Activated CD4-positive, alpha-beta memory T cell treated with anti-CD3 and anti-CD28 coated beads, Interleukin-2, amount 10 ng/mL, durations not matched to agents 7 days and 5 days (primary cell): ENCODE measurements at regions not wholly inside any gene's neighbourhood (a gene's known extent, or its start where the extent isn't known, plus 50 kb on each side); places are given as distances from the start of the nearest gene placed in this dataset.
"Not testable (repeated sequence)": the region's sequence is repeated elsewhere in the genome, so short reads cannot be mapped to it uniquely, and the experiment has no call there.

Source experiments
- CTCF ChIA-PET: fragments of 350-600 bp; sonication (Branson Sonifier 250); formaldehyde crosslinking; loops from one replicate; lab custom pipeline; 2021; ENCODE audit warnings: antibody characterized with exemption, inconsistent platforms; lab: Charles Lee
- POLR2A ChIA-PET: fragments of 350-600 bp; sonication (Branson Sonifier 250); formaldehyde crosslinking; loops from one replicate; lab custom pipeline; 2021; ENCODE audit warnings: antibody characterized with exemption; lab: Charles Lee
- DNase-seq: peaks from one replicate; pipeline ENCODE4 v3.0.0-alpha.2; 2020
- H3K27ac Mint-ChIP-seq: one replicate; pipeline ENCODE4 v1.8.0; 2021; ENCODE audit warnings: mild to moderate bottlenecking, mixed read lengths
- H3K27me3 Mint-ChIP-seq: one replicate; pipeline ENCODE4 v1.8.0; 2021; ENCODE audit warnings: mixed read lengths
- H3K36me3 Mint-ChIP-seq: one replicate; pipeline ENCODE4 v1.8.0; 2021; ENCODE audit warnings: low read depth, mixed read lengths
- H3K4me1 Mint-ChIP-seq: one replicate; pipeline ENCODE4 v1.8.0; 2021; ENCODE audit warnings: mixed read lengths
- H3K4me3 Mint-ChIP-seq: one replicate; pipeline ENCODE4 v1.8.0; 2021; ENCODE audit warnings: mild to moderate bottlenecking, mixed read lengths
- H3K9me3 Mint-ChIP-seq: one replicate; pipeline ENCODE4 v1.8.0; 2021; ENCODE audit warnings: mixed read lengths

DNA sequence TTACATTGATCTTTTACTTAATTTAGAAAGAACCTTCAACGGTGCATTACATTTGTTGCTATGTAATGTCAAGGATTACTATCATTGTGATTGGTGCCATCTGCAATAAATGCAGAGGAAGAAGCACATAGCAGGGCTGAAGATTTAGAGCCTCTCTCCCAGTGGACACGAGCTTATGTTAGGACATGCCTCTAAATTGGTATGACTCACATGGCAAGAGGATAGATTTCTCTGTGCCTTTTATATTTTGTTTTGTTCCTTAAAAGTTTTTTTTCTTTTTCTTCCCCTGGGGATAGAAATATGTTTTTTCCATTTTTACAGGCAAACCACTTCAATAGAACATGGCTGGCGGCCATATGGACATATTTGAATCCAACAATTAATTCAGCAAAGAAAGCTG is 205.0 kb upstream of the HAND2 start:
- Mint-ChIP-seq H3K27me3 (no peaks in the 10 kb centered on the region), H3K27ac (no peak overlapping the region)
- CTCF ChIA-PET: no interaction called here

GRCh38 chr4:173731257-173731656 is 201.2 kb upstream of the HAND2 start:
- ChIA-PET POLR2A (no interaction called here), CTCF (no interaction called here)
- Mint-ChIP-seq H3K36me3 (no peaks in the 10 kb centered on the region), H3K4me3 (no peak overlapping the region), H3K27ac (no peak overlapping the region), H3K27me3 (no peaks in the 10 kb centered on the region), H3K9me3 (peaks cover 4% of the 10 kb centered on the region), H3K4me1 (no peaks in the 10 kb centered on the region)
- DNase-seq: no peak

More for the DNA sequence above, 205.0 kb upstream of the HAND2 start:
- DNase-seq: no peak
- no peaks in the 10 kb centered on the region for H3K9me3 Mint-ChIP-seq
- POLR2A ChIA-PET: no interaction called here
- no peaks in the 10 kb centered on the region for H3K4me1 Mint-ChIP-seq
- H3K36me3 Mint-ChIP-seq: no peaks in the 10 kb centered on the region
- H3K4me3 Mint-ChIP-seq: no peak overlapping the region

- H3K4me1 Mint-ChIP-seq: no peaks in the 10 kb centered on the region
- no peak overlapping the region for H3K27ac Mint-ChIP-seq
- peaks cover under 1% of the 10 kb centered on the region for H3K9me3 Mint-ChIP-seq
- ChIA-PET POLR2A (no interaction called here), CTCF (no interaction called here)
- DNase-seq: no peak
- no peaks in the 10 kb centered on the region for H3K27me3 Mint-ChIP-seq
- no peak overlapping the region for H3K4me3 Mint-ChIP-seq
- no peaks in the 10 kb centered on the region for H3K36me3 Mint-ChIP-seq
These were observed 192.0 kb upstream of the HAND2 start for GRCh38 chr4:173722075-173722474.

DNA sequence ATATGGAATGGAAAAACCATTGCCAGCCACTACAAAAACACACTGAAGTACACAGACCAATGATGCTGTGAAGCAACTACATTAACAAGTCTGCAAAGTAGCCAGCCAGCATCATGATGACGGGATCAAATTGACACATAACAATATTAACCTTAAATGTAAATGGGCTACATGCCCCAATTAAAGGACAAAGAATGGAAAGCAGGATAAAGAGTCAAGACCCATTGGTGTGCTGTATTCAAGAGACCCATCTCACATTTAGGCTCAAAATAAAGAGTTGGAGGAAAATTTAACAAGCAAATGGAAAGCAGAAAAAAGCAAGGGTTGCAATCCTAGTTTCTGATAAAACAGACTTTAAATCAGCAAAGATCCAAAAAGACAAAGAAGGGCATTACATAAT is 188.5 kb upstream of the HAND2 start:
- H3K27me3 Mint-ChIP-seq, H3K27ac Mint-ChIP-seq, DNase-seq, H3K9me3 Mint-ChIP-seq, H3K36me3 Mint-ChIP-seq, H3K4me1 Mint-ChIP-seq, CTCF ChIA-PET, POLR2A ChIA-PET, H3K4me3 Mint-ChIP-seq: not testable (repeated sequence)

GRCh38 chr4:173717581-173717980 is 187.6 kb upstream of the HAND2 start:
- Mint-ChIP-seq H3K4me1 (no peaks in the 10 kb centered on the region), H3K27ac (no peak overlapping the region), H3K36me3 (no peaks in the 10 kb centered on the region), H3K27me3 (no peaks in the 10 kb centered on the region), H3K9me3 (peaks cover 2% of the 10 kb centered on the region), H3K4me3 (no peak overlapping the region)
- CTCF ChIA-PET: no interaction called here
- no peak for DNase-seq
- POLR2A ChIA-PET: no interaction called here

- POLR2A ChIA-PET: no interaction called here
- CTCF ChIA-PET: no interaction called here
- no peaks in the 10 kb centered on the region for H3K36me3 Mint-ChIP-seq
These were observed 184.4 kb upstream of the HAND2 start for GRCh38 chr4:173714456-173714855.

DNA sequence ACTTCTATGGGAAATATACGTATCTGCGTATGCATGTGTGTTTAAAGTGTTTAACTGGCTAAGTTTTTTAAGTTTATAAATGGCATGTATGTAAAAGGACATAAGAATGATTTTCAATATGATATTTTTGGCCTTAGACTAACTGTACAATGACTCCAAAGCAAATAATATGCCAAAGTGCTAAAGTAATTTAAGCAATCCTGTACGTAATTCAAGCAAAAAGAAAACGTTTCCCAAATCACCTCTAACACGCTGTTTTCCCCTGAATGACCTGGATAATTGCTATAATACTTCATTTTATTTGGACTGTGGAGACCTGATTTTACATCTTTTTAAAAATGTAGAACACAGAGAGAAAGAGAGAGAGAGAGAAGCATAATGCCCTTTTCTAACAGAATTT is 183.0 kb upstream of the HAND2 start:
- H3K27me3 Mint-ChIP-seq: no peaks in the 10 kb centered on the region
- no peak for DNase-seq
- H3K4me1 Mint-ChIP-seq: no peaks in the 10 kb centered on the region
- peaks cover 2% of the 10 kb centered on the region for H3K9me3 Mint-ChIP-seq
- no peaks in the 10 kb centered on the region for H3K36me3 Mint-ChIP-seq
- ChIA-PET POLR2A (no interaction called here), CTCF (no interaction called here)
- H3K4me3 Mint-ChIP-seq: no peak overlapping the region
- H3K27ac Mint-ChIP-seq: no peak overlapping the region

More at GRCh38 chr4:173714456-173714855, 184.4 kb upstream of the HAND2 start:
- no peak for DNase-seq
- Mint-ChIP-seq H3K27me3 (no peaks in the 10 kb centered on the region), H3K9me3 (peaks cover 2% of the 10 kb centered on the region), H3K4me3 (no peak overlapping the region), H3K27ac (no peak overlapping the region), H3K4me1 (no peaks in the 10 kb centered on the region)

- ChIA-PET CTCF (no interaction called here), POLR2A (no interaction called here)
- Mint-ChIP-seq H3K4me3 (no peak overlapping the region), H3K36me3 (no peaks in the 10 kb centered on the region), H3K27ac (no peak overlapping the region), H3K9me3 (no peaks in the 10 kb centered on the region), H3K4me1 (no peaks in the 10 kb centered on the region), H3K27me3 (no peaks in the 10 kb centered on the region)
- DNase-seq: no peak
These were observed 177.8 kb upstream of the HAND2 start for GRCh38 chr4:173707658-173708419.

DNA sequence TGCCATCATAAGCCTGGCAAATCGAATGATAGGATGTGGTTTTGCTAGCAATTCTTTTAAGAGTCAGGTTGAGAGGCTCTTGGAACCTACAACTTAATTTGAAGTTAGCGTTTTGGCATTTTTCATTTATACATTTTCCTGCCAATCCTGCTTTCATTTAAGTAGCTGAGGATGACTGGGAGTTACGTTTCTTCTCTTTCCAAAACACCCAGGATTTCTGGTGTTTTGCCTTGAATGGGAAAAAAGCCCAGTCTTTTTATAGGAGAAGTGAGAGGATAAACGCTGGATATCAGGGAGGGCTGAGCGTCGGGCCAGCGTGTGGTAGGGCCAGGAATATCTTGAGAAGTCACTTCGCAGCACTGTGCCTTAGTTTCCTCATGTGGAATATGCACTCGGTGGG is 174.2 kb upstream of the HAND2 start:
- Mint-ChIP-seq H3K4me3 (no peak overlapping the region), H3K4me1 (no peaks in the 10 kb centered on the region), H3K9me3 (no peaks in the 10 kb centered on the region), H3K27me3 (no peaks in the 10 kb centered on the region), H3K27ac (no peak overlapping the region), H3K36me3 (no peaks in the 10 kb centered on the region)
- POLR2A ChIA-PET: no interaction called here
- CTCF ChIA-PET: no interaction called here
- no peak for DNase-seq

DNA sequence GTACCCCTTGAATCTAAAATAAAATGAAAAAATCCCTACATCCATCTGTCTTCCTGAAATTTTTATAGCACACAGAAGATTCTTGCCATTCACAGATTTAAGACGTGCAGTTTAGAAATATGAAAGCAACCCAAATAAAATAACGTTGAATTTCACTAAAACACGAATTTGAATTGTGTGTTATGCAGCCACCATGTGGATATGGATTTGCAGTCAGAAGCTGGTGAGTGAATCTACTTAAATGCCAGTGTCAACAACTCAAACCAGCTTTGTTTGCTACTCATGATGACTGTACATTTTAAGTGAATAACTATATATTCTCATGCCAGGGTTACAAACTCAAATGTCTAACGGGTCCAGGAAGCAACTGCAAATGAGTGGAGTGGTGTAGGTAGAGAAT is 173.0 kb upstream of the HAND2 start:
- POLR2A ChIA-PET: no interaction called here
- CTCF ChIA-PET: no interaction called here
- Mint-ChIP-seq H3K27me3 (no peaks in the 10 kb centered on the region), H3K4me1 (no peaks in the 10 kb centered on the region), H3K36me3 (no peaks in the 10 kb centered on the region), H3K9me3 (no peaks in the 10 kb centered on the region), H3K4me3 (no peak overlapping the region), H3K27ac (no peak overlapping the region)
- no peak for DNase-seq

DNA sequence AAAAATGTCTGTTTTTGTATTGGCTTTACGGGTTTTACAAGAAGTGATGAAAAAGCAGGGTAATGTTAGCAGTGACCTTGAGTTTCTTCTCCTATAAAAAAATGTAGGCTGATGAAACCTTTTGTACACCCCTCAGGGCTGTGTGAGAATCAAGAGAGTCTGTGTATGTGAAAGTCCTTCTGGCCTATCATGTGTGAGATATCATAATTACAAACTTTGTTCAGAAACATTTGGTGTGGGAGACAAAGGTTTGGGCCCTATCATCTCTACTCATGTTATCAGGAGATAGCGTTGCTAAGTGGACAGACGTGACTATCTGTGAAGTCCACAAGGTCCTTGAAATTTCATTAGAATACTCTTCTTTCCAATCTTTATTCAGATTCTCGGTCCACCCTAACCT is 170.6 kb upstream of the HAND2 start:
- no peak overlapping the region for H3K4me3 Mint-ChIP-seq
- H3K27ac Mint-ChIP-seq: no peak overlapping the region
- POLR2A ChIA-PET: no interaction called here
- no peaks in the 10 kb centered on the region for H3K4me1 Mint-ChIP-seq
- no peaks in the 10 kb centered on the region for H3K27me3 Mint-ChIP-seq
- H3K36me3 Mint-ChIP-seq: no peaks in the 10 kb centered on the region
- no peaks in the 10 kb centered on the region for H3K9me3 Mint-ChIP-seq
- no peak for DNase-seq
- CTCF ChIA-PET: no interaction called here

DNA sequence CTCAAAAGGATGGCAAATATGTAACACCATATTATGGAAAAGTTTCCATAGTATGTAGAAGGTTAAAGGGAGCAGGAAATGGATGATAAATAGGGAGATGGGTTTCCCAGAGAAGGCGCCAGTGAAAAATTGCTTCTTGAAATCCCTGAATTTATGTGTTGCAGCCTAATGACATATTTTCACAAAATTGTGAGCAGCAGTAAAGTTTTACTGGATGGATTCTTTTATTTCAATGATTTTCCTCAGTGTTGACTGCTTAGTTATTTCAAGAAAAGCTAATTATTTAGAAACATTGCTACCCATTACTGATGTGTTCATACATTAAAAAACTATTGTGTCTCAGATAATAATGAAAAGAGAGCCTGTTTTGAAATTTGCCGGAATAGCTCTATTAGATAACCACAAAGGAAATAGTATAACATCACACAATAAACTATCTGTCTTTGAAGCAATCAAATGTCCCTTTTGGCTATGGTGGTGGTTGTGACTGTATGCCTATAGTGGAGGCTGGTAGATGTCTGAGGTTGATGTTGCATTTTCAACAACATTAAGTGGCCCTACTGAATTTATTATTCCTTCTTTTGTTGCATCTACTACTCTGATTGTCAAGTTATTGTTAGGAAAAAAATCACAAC is 169.9 kb upstream of the HAND2 start:
- Mint-ChIP-seq H3K4me1 (no peaks in the 10 kb centered on the region), H3K9me3 (no peaks in the 10 kb centered on the region), H3K27me3 (no peaks in the 10 kb centered on the region), H3K4me3 (no peak overlapping the region), H3K27ac (no peak overlapping the region), H3K36me3 (no peaks in the 10 kb centered on the region)
- ChIA-PET POLR2A (no interaction called here), CTCF (no interaction called here)
- DNase-seq: no peak

DNA sequence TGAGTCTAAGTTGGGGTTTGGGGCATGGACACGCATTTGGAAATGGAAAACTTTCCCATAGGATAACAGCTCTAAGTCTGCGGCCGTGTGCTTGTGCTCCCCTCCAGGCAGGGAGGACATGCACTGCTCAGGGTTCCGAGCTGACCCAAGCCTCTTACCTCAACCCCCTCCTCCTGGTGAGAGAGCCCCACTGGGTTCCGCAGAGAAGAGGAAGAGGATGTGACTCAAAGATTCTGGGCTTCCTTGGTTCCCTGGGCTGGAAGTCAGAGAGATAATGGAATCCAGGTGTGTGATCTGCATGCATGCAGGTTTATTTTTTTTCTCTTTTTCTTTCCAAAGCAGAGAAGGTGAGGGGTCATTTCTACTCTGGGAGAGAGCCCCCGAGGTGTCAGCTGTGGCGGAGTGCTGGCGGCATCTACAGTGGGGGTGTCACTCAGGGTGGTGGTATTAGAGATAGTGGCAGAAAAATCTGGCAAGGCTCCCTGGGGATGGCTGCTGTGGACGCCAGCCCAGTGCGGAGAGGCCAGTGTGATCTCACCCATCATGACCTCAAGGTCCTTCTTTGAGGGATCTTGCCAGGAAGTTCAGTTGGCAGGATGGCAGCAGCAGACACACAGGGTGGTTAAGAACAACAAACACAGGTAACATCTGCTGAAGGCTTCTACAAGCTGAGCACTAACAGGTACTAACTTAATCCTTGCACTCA is 168.7 kb upstream of the HAND2 start:
- Mint-ChIP-seq H3K27me3 (no peaks in the 10 kb centered on the region), H3K9me3 (no peaks in the 10 kb centered on the region), H3K4me1 (no peaks in the 10 kb centered on the region), H3K4me3 (no peak overlapping the region), H3K36me3 (no peaks in the 10 kb centered on the region), H3K27ac (no peak overlapping the region)
- ChIA-PET POLR2A (no interaction called here), CTCF (no interaction called here)
- no peak for DNase-seq
